WTC11 (cell line): ENCODE measurements at regions not wholly inside any gene's neighbourhood (a gene's known extent, or its start where the extent isn't known, plus 50 kb on each side); places are given as distances from the start of the nearest gene placed in this dataset.

Source experiments
- ATAC-seq: fragments of 200-7000 bp; cut with Tn5 transposase; 2 replicates; pipeline ENCODE4 v1.10.0; 2021; ENCODE audit warnings: mild to moderate bottlenecking, moderate library complexity
- CTCF ChIA-PET: fragments of 300-600 bp; sonication (Branson Sonifier 250); formaldehyde crosslinking; loops from one replicate; lab custom pipeline; 2021; ENCODE audit warnings: antibody characterized with exemption; lab: Charles Lee
- POLR2A ChIA-PET: fragments of 350-600 bp; sonication (Branson Sonifier 250); formaldehyde crosslinking; loops from one replicate; lab custom pipeline; 2021; ENCODE audit warnings: antibody characterized with exemption; lab: Charles Lee
- DNase-seq: peaks from one replicate; pipeline ENCODE4 v3.0.0; 2021; ENCODE audit warnings: low spot score
- H3K27ac Mint-ChIP-seq: 2 replicates; pipeline ENCODE4 v1.8.0; 2021; ENCODE audit warnings: mixed read lengths
- H3K27me3 Mint-ChIP-seq: 2 replicates; pipeline ENCODE4 v1.8.0; 2021; ENCODE audit warnings: low read depth, mild to moderate bottlenecking, moderate library complexity, mixed read lengths
- H3K36me3 Mint-ChIP-seq: 2 replicates; pipeline ENCODE4 v1.8.0; 2021; ENCODE audit warnings: mixed read lengths
- H3K4me1 Mint-ChIP-seq: 2 replicates; pipeline ENCODE4 v1.8.0; 2022; ENCODE audit warnings: mixed read lengths
- H3K4me3 Mint-ChIP-seq: 2 replicates; pipeline ENCODE4 v1.8.0; 2021; ENCODE audit warnings: mild to moderate bottlenecking, moderate library complexity, mixed read lengths
- H3K9me3 Mint-ChIP-seq: 2 replicates; pipeline ENCODE4 v1.8.0; 2021; ENCODE audit warnings: mixed read lengths
- AR ChIP-seq: fragments of 250-450 bp; sonication (Bioruptor Pico); IDR thresholded peaks from 2 replicates; pipeline ENCODE4 v1.9.0; 2021; ENCODE audit warnings: mild to moderate bottlenecking
- FOXJ3 ChIP-seq: sonication (generic); formaldehyde crosslinking; IDR thresholded peaks from 2 replicates; pipeline ENCODE4 v1.9.0; 2021; ENCODE audit warnings: missing genetic modification reagents, mild to moderate bottlenecking, borderline replicate concordance
- MXD4 ChIP-seq: fragments of 250-450 bp; sonication (Bioruptor Pico); IDR thresholded peaks from 2 replicates; pipeline ENCODE4 v1.8.0; 2021; ENCODE audit warnings: mild to moderate bottlenecking, moderate library complexity, borderline replicate concordance
- NFYB ChIP-seq: sonication (generic); formaldehyde crosslinking; conservative IDR thresholded peaks from 2 replicates; pipeline ENCODE4 v1.8.0; 2022; ENCODE audit warnings: low read depth, missing genetic modification reagents
- NR2C2 ChIP-seq: sonication (generic); formaldehyde crosslinking; IDR thresholded peaks from 2 replicates; pipeline ENCODE4 v1.8.0; 2022; ENCODE audit warnings: mild to moderate bottlenecking, missing genetic modification reagents
- OVOL2 ChIP-seq: fragments of 250-450 bp; sonication (Bioruptor Pico); IDR thresholded peaks from 2 replicates; pipeline ENCODE4 v1.9.0; 2021; ENCODE audit warnings: mild to moderate bottlenecking, borderline replicate concordance
- PREB ChIP-seq: sonication (generic); formaldehyde crosslinking; IDR thresholded peaks from 2 replicates; pipeline ENCODE4 v1.8.1; 2022; ENCODE audit warnings: mild to moderate bottlenecking, missing genetic modification reagents, moderate library complexity, borderline replicate concordance
- RELA ChIP-seq: sonication (generic); formaldehyde crosslinking; IDR thresholded peaks from 2 replicates; pipeline ENCODE4 v1.8.1; 2022; ENCODE audit warnings: missing genetic modification reagents, mild to moderate bottlenecking, borderline replicate concordance
- USF1 ChIP-seq: sonication (generic); formaldehyde crosslinking; IDR thresholded peaks from 2 replicates; pipeline ENCODE4 v1.8.0; 2022; ENCODE audit warnings: mild to moderate bottlenecking, missing genetic modification reagents
- ZBTB43 ChIP-seq: sonication (generic); formaldehyde crosslinking; IDR thresholded peaks from 2 replicates; pipeline ENCODE4 v1.8.1; 2023; ENCODE audit warnings: mild to moderate bottlenecking, missing genetic modification reagents
- ZMAT4 ChIP-seq: fragments of 250-450 bp; sonication (Bioruptor Pico); IDR thresholded peaks from 2 replicates; pipeline ENCODE4 v1.9.0; 2021; ENCODE audit warnings: mild to moderate bottlenecking
- ZNF416 ChIP-seq: fragments of 250-450 bp; sonication (Bioruptor Pico); IDR thresholded peaks from 2 replicates; pipeline ENCODE4 v1.9.0; 2021; ENCODE audit warnings: mild to moderate bottlenecking, inconsistent platforms
- ZNF512 ChIP-seq: sonication (generic); formaldehyde crosslinking; IDR thresholded peaks from 2 replicates; pipeline ENCODE4 v1.8.1; 2022; ENCODE audit warnings: missing genetic modification reagents, borderline replicate concordance
- ZNF532 ChIP-seq: fragments of 250-450 bp; sonication (Bioruptor Pico); IDR thresholded peaks from 2 replicates; pipeline ENCODE4 v1.9.0; 2021; ENCODE audit warnings: mild to moderate bottlenecking, borderline replicate concordance

- peaks cover 2% of the 10 kb centered on the region; the same call in 1 of the 2 replicates for H3K27me3 Mint-ChIP-seq
- H3K36me3 Mint-ChIP-seq: peaks cover 5% of the 10 kb centered on the region
- H3K27ac Mint-ChIP-seq: no peak overlapping the region
- POLR2A ChIA-PET: no interaction called here
- CTCF ChIA-PET: no interaction called here
- H3K4me1 Mint-ChIP-seq: no peaks in the 10 kb centered on the region
- TF ChIP-seq ZNF532 (CRISPR knock-in tag): no peak
- no peak for TF ChIP-seq NFYB (CRISPR knock-in tag)
- TF ChIP-seq ZNF512 (CRISPR knock-in tag): no peak
- no peak for TF ChIP-seq PREB (CRISPR knock-in tag)
- no peak for TF ChIP-seq ZBTB43
- TF ChIP-seq AR (CRISPR knock-in tag): no peak
- TF ChIP-seq ZNF416 (CRISPR knock-in tag): no peak
- TF ChIP-seq MXD4: no peak
- TF ChIP-seq FOXJ3 (CRISPR knock-in tag): no peak
- no peak for TF ChIP-seq ZMAT4 (CRISPR knock-in tag)
- TF ChIP-seq, all 79 proteins: peak for 0
- Mint-ChIP-seq H3K4me3 (no peak overlapping the region), H3K9me3 (peaks cover 23% of the 10 kb centered on the region)
- no peak for ATAC-seq
- no peak for DNase-seq
Observed at GRCh38 chr20:24144371-24144770, 155.8 kb upstream of the GGTLC1 start.

- no peaks in the 10 kb centered on the region for H3K27me3 Mint-ChIP-seq
- ATAC-seq (no peak), DNase-seq (no peak)
- H3K9me3 Mint-ChIP-seq: peaks cover 17% of the 10 kb centered on the region
- H3K4me3 Mint-ChIP-seq: no peak overlapping the region
- no peak overlapping the region for H3K27ac Mint-ChIP-seq
- peaks cover 5% of the 10 kb centered on the region for H3K36me3 Mint-ChIP-seq
- ChIA-PET CTCF (no interaction called here), POLR2A (no interaction called here)
- TF ChIP-seq OVOL2 (no peak), NR2C2 (no peak), USF1 (CRISPR knock-in tag) (no peak), RELA (CRISPR knock-in tag) (no peak)
- 0 out of 2 replicates have a peak, but pooled peaks cover 4% of the 10 kb centered on the region for H3K4me1 Mint-ChIP-seq
Observed at GRCh38 chr20:24141111-24141510, 152.5 kb upstream of the GGTLC1 start.
